ENCODE measurements at regions not wholly inside any gene's neighbourhood (a gene's known extent, or its start where the extent isn't known, plus 50 kb on each side); places are given as distances from the start of the nearest gene placed in this dataset.

- no peak overlapping the region for H3K4me3 ChIP-seq (IDR thresholded peaks at IDR 0.05; ENCODE audit: insufficient read depth, low read depth, low read length)
- H3K4me2 ChIP-seq, result no peak overlapping the region
- H3K4me1 ChIP-seq (ENCODE audit: low read depth, poor library complexity, severe bottlenecking), result peaks cover 10% of the 10 kb centered on the region
- TF ChIP-seq, protein P1, sequence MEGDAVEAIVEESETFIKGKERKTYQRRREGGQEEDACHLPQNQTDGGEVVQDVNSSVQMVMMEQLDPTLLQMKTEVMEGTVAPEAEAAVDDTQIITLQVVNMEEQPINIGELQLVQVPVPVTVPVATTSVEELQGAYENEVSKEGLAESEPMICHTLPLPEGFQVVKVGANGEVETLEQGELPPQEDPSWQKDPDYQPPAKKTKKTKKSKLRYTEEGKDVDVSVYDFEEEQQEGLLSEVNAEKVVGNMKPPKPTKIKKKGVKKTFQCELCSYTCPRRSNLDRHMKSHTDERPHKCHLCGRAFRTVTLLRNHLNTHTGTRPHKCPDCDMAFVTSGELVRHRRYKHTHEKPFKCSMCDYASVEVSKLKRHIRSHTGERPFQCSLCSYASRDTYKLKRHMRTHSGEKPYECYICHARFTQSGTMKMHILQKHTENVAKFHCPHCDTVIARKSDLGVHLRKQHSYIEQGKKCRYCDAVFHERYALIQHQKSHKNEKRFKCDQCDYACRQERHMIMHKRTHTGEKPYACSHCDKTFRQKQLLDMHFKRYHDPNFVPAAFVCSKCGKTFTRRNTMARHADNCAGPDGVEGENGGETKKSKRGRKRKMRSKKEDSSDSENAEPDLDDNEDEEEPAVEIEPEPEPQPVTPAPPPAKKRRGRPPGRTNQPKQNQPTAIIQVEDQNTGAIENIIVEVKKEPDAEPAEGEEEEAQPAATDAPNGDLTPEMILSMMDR (conservative IDR thresholded peaks at IDR 0.05; ENCODE audit: low read depth, low read length), result no peak
- no peak overlapping the region for H3K9ac ChIP-seq
- no peaks in the 10 kb centered on the region for H3K36me3 ChIP-seq (ENCODE audit: insufficient read depth)
- no peaks in the 10 kb centered on the region for H3K27me3 ChIP-seq (ENCODE audit: insufficient read depth, low read depth)
- H3K27ac ChIP-seq, result no peak overlapping the region
- H3K79me2 ChIP-seq (ENCODE audit: insufficient read depth, low read depth), result no peaks in the 10 kb centered on the region
- H2AFZ ChIP-seq (ENCODE audit: low read depth), result no peak overlapping the region
- no peaks in the 10 kb centered on the region for H4K20me1 ChIP-seq (ENCODE audit: insufficient read depth)
These were observed 58.1 kb upstream of the HOPX start for GRCh38 chr4:56739066-56739777.

- TF ChIP-seq, protein P1 (conservative IDR thresholded peaks at IDR 0.05; ENCODE audit: low read depth, low read length), result no peak
- H4K20me1 ChIP-seq (ENCODE audit: insufficient read depth), result no peaks in the 10 kb centered on the region
- peaks cover 7% of the 10 kb centered on the region for H3K4me1 ChIP-seq (ENCODE audit: low read depth, poor library complexity, severe bottlenecking)
- no peak overlapping the region for H3K27ac ChIP-seq
- H2AFZ ChIP-seq (ENCODE audit: low read depth), result no peak overlapping the region
- H3K27me3 ChIP-seq (ENCODE audit: insufficient read depth, low read depth), result no peaks in the 10 kb centered on the region
- no peaks in the 10 kb centered on the region for H3K36me3 ChIP-seq (ENCODE audit: insufficient read depth)
- no peak overlapping the region for H3K4me3 ChIP-seq (IDR thresholded peaks at IDR 0.05; ENCODE audit: insufficient read depth, low read depth, low read length)
- H3K79me2 ChIP-seq (ENCODE audit: insufficient read depth, low read depth), result no peaks in the 10 kb centered on the region
- no peak overlapping the region for H3K9ac ChIP-seq
- no peak overlapping the region for H3K4me2 ChIP-seq
These were observed 56.6 kb upstream of the HOPX start for GRCh38 chr4:56737666-56738065.

DNA sequence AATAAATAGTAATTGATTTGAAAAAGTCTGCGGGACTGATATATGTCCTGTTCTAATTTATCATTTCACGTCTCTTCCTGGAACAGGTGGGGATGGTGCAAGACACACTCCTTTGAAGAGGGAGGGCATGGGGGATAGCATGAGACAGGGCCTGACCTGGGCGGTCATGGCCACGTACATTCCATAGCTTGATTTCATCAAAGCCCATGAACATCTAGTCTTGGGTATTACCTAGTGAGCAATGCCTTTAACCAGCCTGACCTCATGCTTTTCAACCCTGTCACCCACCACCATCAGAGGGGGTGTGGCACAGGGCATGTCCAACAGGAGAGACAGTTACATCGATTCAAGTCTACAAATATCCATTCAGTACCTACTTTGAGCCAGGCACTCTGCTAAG, 52.3 kb upstream of the HOPX start:
- no peak overlapping the region for H3K4me3 ChIP-seq (IDR thresholded peaks at IDR 0.05; ENCODE audit: insufficient read depth, low read depth, low read length)
- no peaks in the 10 kb centered on the region for H3K27me3 ChIP-seq (ENCODE audit: insufficient read depth, low read depth)
- no peaks in the 10 kb centered on the region for H3K36me3 ChIP-seq (ENCODE audit: insufficient read depth)
- no peak overlapping the region for H2AFZ ChIP-seq (ENCODE audit: low read depth)
- H3K4me1 ChIP-seq (ENCODE audit: low read depth, poor library complexity, severe bottlenecking), result no peaks in the 10 kb centered on the region
- H4K20me1 ChIP-seq (ENCODE audit: insufficient read depth), result no peaks in the 10 kb centered on the region
- TF ChIP-seq, protein P1 (conservative IDR thresholded peaks at IDR 0.05; ENCODE audit: low read depth, low read length), result no peak
- no peaks in the 10 kb centered on the region for H3K79me2 ChIP-seq (ENCODE audit: insufficient read depth, low read depth)
- no peak overlapping the region for H3K27ac ChIP-seq
- H3K9ac ChIP-seq, result no peak overlapping the region
- H3K4me2 ChIP-seq, result no peak overlapping the region

GRCh38 chr4:56732301-56732700, 51.2 kb upstream of the HOPX start:
- no peak overlapping the region for H3K9ac ChIP-seq
- no peak overlapping the region for H3K4me2 ChIP-seq

More at GRCh38 chr4:56732301-56732700, 51.2 kb upstream of the HOPX start:
- Histone ChIP-seq H3K4me3 (IDR thresholded peaks at IDR 0.05; ENCODE audit: insufficient read depth, low read depth, low read length) (no peak overlapping the region), H3K4me1 (ENCODE audit: low read depth, poor library complexity, severe bottlenecking) (no peaks in the 10 kb centered on the region), H2AFZ (ENCODE audit: low read depth) (no peak overlapping the region), H4K20me1 (ENCODE audit: insufficient read depth) (no peaks in the 10 kb centered on the region), H3K27ac (no peak overlapping the region), H3K79me2 (ENCODE audit: insufficient read depth, low read depth) (no peaks in the 10 kb centered on the region), H3K36me3 (ENCODE audit: insufficient read depth) (no peaks in the 10 kb centered on the region), H3K27me3 (ENCODE audit: insufficient read depth, low read depth) (no peaks in the 10 kb centered on the region)
- TF ChIP-seq, protein P1 (conservative IDR thresholded peaks at IDR 0.05; ENCODE audit: low read depth, low read length), result no peak
